OCI-LY7 (cell line): ENCODE measurements at regions not wholly inside any gene's neighbourhood (a gene's known extent, or its start where the extent isn't known, plus 50 kb on each side); places are given as distances from the start of the nearest gene placed in this dataset.

ENCODE experiments used
- CTCF ChIP-seq: fragments of 200-600 bp; sonication (generic); conservative IDR thresholded peaks from 2 replicates; pipeline ENCODE4 v1.5.1; 2014; ENCODE audit warnings: mild to moderate bottlenecking, antibody characterized with exemption, low read length, moderate library complexity, mixed read lengths
- EZH2phosphoT487 ChIP-seq: fragments of 200-600 bp; sonication (generic); IDR thresholded peaks from 2 replicates; pipeline ENCODE4 v1.6.1; 2018; ENCODE audit warnings: low read depth, borderline replicate concordance, mild to moderate bottlenecking, mixed run types, antibody characterized with exemption, low read length, moderate library complexity, mixed read lengths

GRCh38 chr2:138962686-138963085 is 182.5 kb upstream of the NXPH2 start:
- TF ChIP-seq CTCF (no peak), EZH2phosphoT487 (no peak)
